GM12873 (cell line): ENCODE measurements at regions not wholly inside any gene's neighbourhood (a gene's known extent, or its start where the extent isn't known, plus 50 kb on each side); places are given as distances from the start of the nearest gene placed in this dataset.

ENCODE experiments used
- CTCF ChIP-seq: IDR thresholded peaks from 2 replicates; pipeline ENCODE4 v1.5.1; 2012; ENCODE audit warnings: low read depth, mild to moderate bottlenecking, moderate library complexity, low read length, control low read depth; ENCODE audit not compliant: insufficient read depth; ENCODE audit errors: missing control alignments

- no peak for TF ChIP-seq CTCF
Measured at GRCh38 chr1:187840557-187840956, 1011.8 kb downstream of the PLA2G4A start.

GRCh38 chr1:187842406-187843165, 1013.8 kb downstream of the PLA2G4A start:
- no peak for TF ChIP-seq CTCF

- TF ChIP-seq CTCF: no peak
Measured at GRCh38 chr1:187844313-187844712, 1015.6 kb downstream of the PLA2G4A start.

GRCh38 chr1:187847531-187847930, 1018.8 kb downstream of the PLA2G4A start:
- no peak for TF ChIP-seq CTCF

- no peak for TF ChIP-seq CTCF
Measured at GRCh38 chr1:187848321-187848720, 1019.6 kb downstream of the PLA2G4A start.

GRCh38 chr1:187853505-187853904, 1024.8 kb downstream of the PLA2G4A start:
- no peak for TF ChIP-seq CTCF

- no peak for TF ChIP-seq CTCF
Measured at GRCh38 chr1:187854457-187854856, 1025.7 kb downstream of the PLA2G4A start.
